Endothelial cell of umbilical vein (primary cell): ENCODE measurements at regions not wholly inside any gene's neighbourhood (a gene's known extent, or its start where the extent isn't known, plus 50 kb on each side); places are given as distances from the start of the nearest gene placed in this dataset.

Source experiments
- BruUV-seq: library from RNA; stranded (reverse); fragments of 400-500 nt; replicated peaks from 2 replicates; lab custom pipeline; 2021; lab: Mats Ljungman, UMichigan
- CTCF ChIA-PET: fragments of 300-600, 350-600 bp; sonication (Branson Sonifier 250); formaldehyde crosslinking; loops from one replicate; lab custom pipeline; 2021; ENCODE audit warnings: antibody characterized with exemption, inconsistent platforms; lab: Charles Lee
- POLR2A ChIA-PET: fragments of 300-600, 350-600 bp; sonication (Branson Sonifier 250); formaldehyde crosslinking; loops from one replicate; lab custom pipeline; 2021; ENCODE audit warnings: antibody characterized with exemption, inconsistent platforms; lab: Charles Lee
- DNase-seq: peaks from one replicate; pipeline ENCODE4 v3.0.0-alpha.2; 2011; ENCODE audit warnings: low read depth, low spot score
- FAIRE-seq: peaks from 2 replicates; lab custom pipeline; 2011; peaks lifted over from hg19 to GRCh38; lab: Jason Lieb, UNC
- H2AFZ ChIP-seq: 2 replicates; pipeline ENCODE4 v1.6.0; 2012; ENCODE audit warnings: low read depth, low read length, control low read depth, inconsistent platforms
- H3K27ac ChIP-seq: 2 replicates; pipeline ENCODE4 v1.5.1; 2011; ENCODE audit warnings: low read depth, mild to moderate bottlenecking, control low read depth, low read length, moderate library complexity; ENCODE audit not compliant: insufficient read depth
- H3K27me3 ChIP-seq, 2 experiments: 2 replicates each; pipeline versions ENCODE4 v1.6.0 to v1.6.1; 2011; ENCODE audit warnings: low read length in 2 of 2, mixed read lengths in 1 of 2; ENCODE audit not compliant: control insufficient read depth in 2 of 2, insufficient read depth in 2 of 2
- H3K36me3 ChIP-seq, 2 experiments: 2 replicates in 1 of 2; 3 replicates in 1 of 2; pipeline ENCODE4 v1.5.1; 2011; ENCODE audit warnings: low read length in 2 of 2, mild to moderate bottlenecking in 1 of 2, moderate library complexity in 1 of 2; ENCODE audit not compliant: control insufficient read depth in 2 of 2, insufficient read depth in 2 of 2; ENCODE audit errors: extremely low read depth in 1 of 2
- H3K4me1 ChIP-seq: 3 replicates; pipeline ENCODE4 v1.5.1; 2011; ENCODE audit warnings: mild to moderate bottlenecking, low read length; ENCODE audit not compliant: control insufficient read depth, insufficient read depth; ENCODE audit errors: extremely low read depth
- H3K4me2 ChIP-seq: 2 replicates; pipeline ENCODE4 v1.6.1; 2011; ENCODE audit warnings: low read length, control low read depth, mixed read lengths; ENCODE audit not compliant: insufficient read depth
- H3K4me3 ChIP-seq, 3 experiments: fragments of 200-600 bp in 1 of 3; sonication (generic), shearing (Covaris generic) in 1 of 3; replicated peaks in 1 of 3; 2 replicates each; pipeline ENCODE4 v1.5.1; 2011 to 2016; ENCODE audit warnings: control low read depth in 3 of 3, low read length in 3 of 3, mild to moderate bottlenecking in 2 of 3, inconsistent platforms in 1 of 3, low read depth in 1 of 3, moderate library complexity in 1 of 3; ENCODE audit not compliant: insufficient read depth in 1 of 3
- H3K79me2 ChIP-seq: 2 replicates; pipeline ENCODE4 v1.6.0; 2012; ENCODE audit warnings: low read length, inconsistent platforms; ENCODE audit not compliant: control insufficient read depth, insufficient read depth
- H3K9ac ChIP-seq: replicated peaks from 2 replicates; pipeline ENCODE3; 2011; ENCODE audit warnings: low read length, control low read depth; ENCODE audit not compliant: insufficient read depth; ENCODE audit errors: extremely low read depth
- H3K9me1 ChIP-seq: replicated peaks from 3 replicates; pipeline ENCODE4 v1.6.0; 2011; ENCODE audit warnings: mild to moderate bottlenecking, low read length; ENCODE audit not compliant: control insufficient read depth, insufficient read depth; ENCODE audit errors: extremely low read depth
- H3K9me3 ChIP-seq: replicated peaks from 2 replicates; pipeline ENCODE4 v1.5.1; 2012; ENCODE audit warnings: low read length, inconsistent platforms; ENCODE audit not compliant: control insufficient read depth, insufficient read depth
- H4K20me1 ChIP-seq: replicated peaks from 2 replicates; pipeline ENCODE3; 2011; ENCODE audit warnings: mild to moderate bottlenecking, low read length; ENCODE audit not compliant: control insufficient read depth, insufficient read depth; ENCODE audit errors: extremely low read depth
- EZH2 ChIP-seq: IDR thresholded peaks from 2 replicates; pipeline ENCODE4 v1.6.1; 2012; ENCODE audit warnings: borderline replicate concordance, low read depth, mild to moderate bottlenecking, moderate library complexity, low read length, inconsistent platforms; ENCODE audit not compliant: severe bottlenecking
- FOS ChIP-seq: IDR thresholded peaks from 2 replicates; pipeline ENCODE4 v1.6.1; 2011; ENCODE audit warnings: mild to moderate bottlenecking, low read length, moderate library complexity, borderline replicate concordance; ENCODE audit not compliant: insufficient read depth
- GATA2 ChIP-seq: IDR thresholded peaks from 2 replicates; pipeline ENCODE4 v1.7.0; 2011; ENCODE audit warnings: low read depth, mild to moderate bottlenecking, moderate library complexity, mixed read lengths, low read length; ENCODE audit not compliant: insufficient read length, insufficient read depth
- JUN ChIP-seq: IDR thresholded peaks from 2 replicates; pipeline ENCODE4 v1.6.1; 2011; ENCODE audit warnings: borderline replicate concordance, low read depth; ENCODE audit not compliant: insufficient read length, insufficient read depth
- MYC ChIP-seq: IDR thresholded peaks from one replicate; pipeline ENCODE4 v1.6.1; 2011; ENCODE audit warnings: mild to moderate bottlenecking, low read depth, low read length
- POLR2A ChIP-seq: IDR thresholded peaks from 2 replicates; pipeline ENCODE4 v1.6.1; 2012; ENCODE audit warnings: low read depth, mild to moderate bottlenecking, control low read depth, low read length
- POLR2AphosphoS5 ChIP-seq: IDR thresholded peaks from 2 replicates; pipeline ENCODE4 v1.6.1; 2012; ENCODE audit warnings: low read depth, mild to moderate bottlenecking, control low read depth, low read length, moderate library complexity; ENCODE audit not compliant: insufficient read depth
- dilution Hi-C: fragments of 300-500 bp; cut with MboI; formaldehyde crosslinking; loops from one replicate; pipeline ENCODE4 v1.15.0; 2019; ENCODE audit warnings: low sequenced_read_pairs; ENCODE audit not compliant: extremely low pct_ligation_motif_present
- intact Hi-C: fragments of 100-400 bp; cut with micrococcal nuclease; formaldehyde crosslinking; loops from one replicate; pipeline ENCODE4 v1.10.0; 2022
- TF ChIP-seq, protein P1 (sequence below), 2 donors: IDR thresholded peaks; 1 replicate in 1 of 2; 2 replicates in 1 of 2; pipeline ENCODE4 v1.5.1; 2011; ENCODE audit warnings: low read length in 2 of 2, mild to moderate bottlenecking in 2 of 2, moderate library complexity in 2 of 2, control low read depth in 1 of 2, inconsistent platforms in 1 of 2, low read depth in 1 of 2; ENCODE audit not compliant: insufficient read depth in 1 of 2; ENCODE audit errors: extremely low read depth in 1 of 2
- TF ChIP-seq, protein P2 (sequence below): IDR thresholded peaks from 2 replicates; pipeline ENCODE4 v1.6.1; 2011; ENCODE audit not compliant: insufficient read depth, insufficient read length

DNA sequence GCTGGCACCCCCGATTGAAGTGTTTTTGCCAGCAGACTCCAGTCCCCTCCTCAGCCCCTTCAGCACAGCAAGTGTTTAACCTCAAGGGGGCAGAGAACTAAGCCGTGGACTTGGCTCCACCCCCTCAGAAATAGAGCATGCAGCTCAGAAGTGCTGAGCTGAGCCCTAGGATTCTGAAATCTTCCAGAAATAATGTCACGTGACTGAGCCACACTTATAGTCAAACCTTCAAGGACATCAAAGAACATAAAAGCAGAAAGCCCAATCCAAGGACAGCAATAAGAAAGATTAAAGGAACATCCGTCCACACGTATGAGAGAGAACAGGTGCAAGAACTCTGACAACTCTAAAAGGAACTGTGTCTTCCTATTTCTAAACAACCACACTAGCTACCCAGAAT is 317.7 kb upstream of the LRFN5 start:
- Histone ChIP-seq H3K9me3 (no peaks in the 10 kb centered on the region), H3K79me2 (no peaks in the 10 kb centered on the region), H3K27ac (no peak overlapping the region), H3K4me3 (no peak overlapping the region), H3K9ac (no peak overlapping the region), H3K4me2 (no peak overlapping the region), H3K27me3 (no peaks in the 10 kb centered on the region), H2AFZ (no peak overlapping the region), H3K4me1 (no peaks in the 10 kb centered on the region), H4K20me1 (no peaks in the 10 kb centered on the region), H3K9me1 (no peaks in the 10 kb centered on the region), H3K36me3 (no peaks in the 10 kb centered on the region)
- FAIRE-seq, result no peak
- intact Hi-C loops (no loop called here), dilution Hi-C loops (no loop called here)
- POLR2A ChIA-PET, result no interaction called here
- CTCF ChIA-PET, result no interaction called here
- BruUV-seq, result no TSS peak
- DNase-seq, result no peak
- TF ChIP-seq JUN (no peak), FOS (no peak), MYC (no peak), POLR2AphosphoS5 (no peak), POLR2A (no peak), EZH2 (no peak), GATA2 (no peak)
- TF ChIP-seq, protein P1, sequence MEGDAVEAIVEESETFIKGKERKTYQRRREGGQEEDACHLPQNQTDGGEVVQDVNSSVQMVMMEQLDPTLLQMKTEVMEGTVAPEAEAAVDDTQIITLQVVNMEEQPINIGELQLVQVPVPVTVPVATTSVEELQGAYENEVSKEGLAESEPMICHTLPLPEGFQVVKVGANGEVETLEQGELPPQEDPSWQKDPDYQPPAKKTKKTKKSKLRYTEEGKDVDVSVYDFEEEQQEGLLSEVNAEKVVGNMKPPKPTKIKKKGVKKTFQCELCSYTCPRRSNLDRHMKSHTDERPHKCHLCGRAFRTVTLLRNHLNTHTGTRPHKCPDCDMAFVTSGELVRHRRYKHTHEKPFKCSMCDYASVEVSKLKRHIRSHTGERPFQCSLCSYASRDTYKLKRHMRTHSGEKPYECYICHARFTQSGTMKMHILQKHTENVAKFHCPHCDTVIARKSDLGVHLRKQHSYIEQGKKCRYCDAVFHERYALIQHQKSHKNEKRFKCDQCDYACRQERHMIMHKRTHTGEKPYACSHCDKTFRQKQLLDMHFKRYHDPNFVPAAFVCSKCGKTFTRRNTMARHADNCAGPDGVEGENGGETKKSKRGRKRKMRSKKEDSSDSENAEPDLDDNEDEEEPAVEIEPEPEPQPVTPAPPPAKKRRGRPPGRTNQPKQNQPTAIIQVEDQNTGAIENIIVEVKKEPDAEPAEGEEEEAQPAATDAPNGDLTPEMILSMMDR (IDR thresholded peaks at IDR 0.05; ENCODE audit: extremely low read depth in 1 of 2, insufficient read depth in 1 of 2, low read depth in 1 of 2, low read length in 2 of 2), result no peak
- TF ChIP-seq, protein P2, sequence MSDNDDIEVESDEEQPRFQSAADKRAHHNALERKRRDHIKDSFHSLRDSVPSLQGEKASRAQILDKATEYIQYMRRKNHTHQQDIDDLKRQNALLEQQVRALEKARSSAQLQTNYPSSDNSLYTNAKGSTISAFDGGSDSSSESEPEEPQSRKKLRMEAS, result no peak
